GM12872 (cell line): ENCODE measurements at regions not wholly inside any gene's neighbourhood (a gene's known extent, or its start where the extent isn't known, plus 50 kb on each side); places are given as distances from the start of the nearest gene placed in this dataset.

Experiments
- TF ChIP-seq, protein P1 (sequence below): IDR thresholded peaks from 3 replicates; pipeline ENCODE4 v1.5.1; 2011; ENCODE audit warnings: low read depth, mild to moderate bottlenecking, low read length, moderate library complexity; ENCODE audit not compliant: insufficient read depth

DNA sequence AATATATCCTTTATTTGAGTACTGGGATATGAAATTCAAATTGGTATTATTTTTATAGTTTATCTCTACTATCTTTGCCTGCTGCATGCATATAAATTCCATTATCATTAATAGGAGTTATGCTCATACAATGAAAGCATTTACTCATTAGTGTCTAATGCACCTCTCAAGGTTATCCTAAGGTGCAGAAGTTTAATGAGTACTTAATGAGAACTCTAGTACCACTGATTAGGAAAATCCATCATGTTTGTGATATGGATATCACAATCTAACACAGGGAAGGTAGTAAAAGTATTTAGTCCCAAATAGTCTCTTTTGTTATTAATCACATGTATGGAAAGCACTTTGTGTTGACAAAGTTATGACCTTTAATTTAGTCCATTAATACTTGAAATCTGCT lies 77.2 kb upstream of the SLC10A2 start:
- TF ChIP-seq, protein P1, sequence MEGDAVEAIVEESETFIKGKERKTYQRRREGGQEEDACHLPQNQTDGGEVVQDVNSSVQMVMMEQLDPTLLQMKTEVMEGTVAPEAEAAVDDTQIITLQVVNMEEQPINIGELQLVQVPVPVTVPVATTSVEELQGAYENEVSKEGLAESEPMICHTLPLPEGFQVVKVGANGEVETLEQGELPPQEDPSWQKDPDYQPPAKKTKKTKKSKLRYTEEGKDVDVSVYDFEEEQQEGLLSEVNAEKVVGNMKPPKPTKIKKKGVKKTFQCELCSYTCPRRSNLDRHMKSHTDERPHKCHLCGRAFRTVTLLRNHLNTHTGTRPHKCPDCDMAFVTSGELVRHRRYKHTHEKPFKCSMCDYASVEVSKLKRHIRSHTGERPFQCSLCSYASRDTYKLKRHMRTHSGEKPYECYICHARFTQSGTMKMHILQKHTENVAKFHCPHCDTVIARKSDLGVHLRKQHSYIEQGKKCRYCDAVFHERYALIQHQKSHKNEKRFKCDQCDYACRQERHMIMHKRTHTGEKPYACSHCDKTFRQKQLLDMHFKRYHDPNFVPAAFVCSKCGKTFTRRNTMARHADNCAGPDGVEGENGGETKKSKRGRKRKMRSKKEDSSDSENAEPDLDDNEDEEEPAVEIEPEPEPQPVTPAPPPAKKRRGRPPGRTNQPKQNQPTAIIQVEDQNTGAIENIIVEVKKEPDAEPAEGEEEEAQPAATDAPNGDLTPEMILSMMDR: no peak

DNA sequence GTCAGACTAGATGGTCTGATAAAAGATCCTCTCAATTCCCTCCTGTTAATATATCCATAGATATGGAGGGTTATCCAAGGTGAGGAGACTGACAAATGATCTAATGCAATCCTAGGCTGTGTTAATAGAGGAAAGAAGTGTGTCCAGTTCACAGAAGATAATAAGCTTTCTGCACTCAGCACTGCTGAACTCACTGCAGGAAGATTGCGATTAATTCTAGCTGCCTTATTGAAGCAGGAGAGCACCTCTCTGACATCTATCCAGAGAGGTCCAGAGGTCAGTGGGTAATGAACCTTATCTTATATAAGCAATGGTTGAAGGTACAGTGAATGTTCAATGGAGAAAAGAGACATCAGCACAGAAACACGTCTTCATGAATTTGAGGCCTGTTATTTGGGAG lies 75.9 kb upstream of the SLC10A2 start:
- TF ChIP-seq, protein P1: no peak

DNA sequence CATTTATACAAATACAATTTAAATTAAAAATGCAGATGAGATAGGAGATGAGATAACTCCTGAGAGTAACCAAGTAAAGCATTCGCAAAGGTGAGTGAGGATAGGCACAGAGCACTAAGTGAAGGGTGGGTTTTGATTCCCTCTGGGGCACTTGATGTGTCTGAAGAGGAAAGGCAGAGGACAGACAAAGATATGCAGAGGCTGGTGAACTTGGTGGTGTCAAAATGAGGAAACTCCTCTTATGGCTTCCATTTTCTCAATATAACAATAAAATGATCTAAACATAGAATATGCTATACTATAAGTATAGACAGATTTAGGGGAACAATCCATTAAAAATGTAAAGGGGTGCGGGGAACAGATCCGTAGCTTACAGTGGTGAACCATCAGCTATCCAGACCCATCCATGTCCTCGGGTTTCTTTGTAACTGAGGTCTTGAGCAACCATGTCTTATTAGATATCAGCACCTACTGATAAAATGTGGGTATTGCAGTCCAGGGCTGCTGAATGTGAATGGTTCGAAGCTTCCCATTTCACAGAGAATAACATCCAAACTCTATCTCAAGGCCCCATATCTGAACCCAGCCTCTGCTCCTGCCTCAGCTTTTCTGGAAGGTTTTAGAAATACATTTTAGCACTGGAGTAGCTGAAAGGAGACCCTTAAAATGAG lies 73.9 kb upstream of the SLC10A2 start:
- TF ChIP-seq, protein P1: peak; percentile 87

- TF ChIP-seq, protein P1: no peak
These were observed 68.1 kb upstream of the SLC10A2 start for GRCh38 chr13:103134271-103134670.

- TF ChIP-seq, protein P1: no peak
These were observed 67.3 kb upstream of the SLC10A2 start for GRCh38 chr13:103133556-103133955.

GRCh38 chr13:103130681-103131210 lies 64.5 kb upstream of the SLC10A2 start:
- TF ChIP-seq, protein P1: no peak

DNA sequence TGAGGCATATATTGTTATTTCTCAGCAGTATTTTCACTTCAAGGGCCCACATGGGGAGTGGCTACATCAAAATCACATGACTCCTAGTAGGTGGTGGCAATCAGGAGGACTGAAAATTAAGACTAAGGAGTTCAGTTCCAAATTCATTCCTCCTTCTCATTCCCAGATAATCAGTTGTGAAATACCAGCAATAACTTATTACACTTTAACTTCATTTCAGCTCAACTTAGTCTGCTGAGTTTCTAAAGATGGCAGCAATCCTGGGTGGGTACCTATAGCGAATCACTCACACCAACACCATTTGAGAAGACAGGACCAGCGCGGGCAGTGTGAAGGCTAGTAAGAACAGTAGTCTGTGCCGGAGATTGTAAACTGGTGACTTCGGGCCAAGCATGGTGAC lies 63.9 kb upstream of the SLC10A2 start:
- TF ChIP-seq, protein P1: no peak
